GM19328 (cell line): ENCODE measurements at regions not wholly inside any gene's neighbourhood (a gene's known extent, or its start where the extent isn't known, plus 50 kb on each side); places are given as distances from the start of the nearest gene placed in this dataset.
"Not testable (repeated sequence)": the region's sequence is repeated elsewhere in the genome, so short reads cannot be mapped to it uniquely, and the experiment has no call there.

ENCODE experiments used
- ATAC-seq: cut with Tn5 transposase; IDR thresholded peaks from one replicate; pipeline ENCODE4 v1.9.1; 2021; ENCODE audit warnings: mild to moderate bottlenecking, moderate library complexity; ENCODE audit not compliant: unreplicated experiment

DNA sequence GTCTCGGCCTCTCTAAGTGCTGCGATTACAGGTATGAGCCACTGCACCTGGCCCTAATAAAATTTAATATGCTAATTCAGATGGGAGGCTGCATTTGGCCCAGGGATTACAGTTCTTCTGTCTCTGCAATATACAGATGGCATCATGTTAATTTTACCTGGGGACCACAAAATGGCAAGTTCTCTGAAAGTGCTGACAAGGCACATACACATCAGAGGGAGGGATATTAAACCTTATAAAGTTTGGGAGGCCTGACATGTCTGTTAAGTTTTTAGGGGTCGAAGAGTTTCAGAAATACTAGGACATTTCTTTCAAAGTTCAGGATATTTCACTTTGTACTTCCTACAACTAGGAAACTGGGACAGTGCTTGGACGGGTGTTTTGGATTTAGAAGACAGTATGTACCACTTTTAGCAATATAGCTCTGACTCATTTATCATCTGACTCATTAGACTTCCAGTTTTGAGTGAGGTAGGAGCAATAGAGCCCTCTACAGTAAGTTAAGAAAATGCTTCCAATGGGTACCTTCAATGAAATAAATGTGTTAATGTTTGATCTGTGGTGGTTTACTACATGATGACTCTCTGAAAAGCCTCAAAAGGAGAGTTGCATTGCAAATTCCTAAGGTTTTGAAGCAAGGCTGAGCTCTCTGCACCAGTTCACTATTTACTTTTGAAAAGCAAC, 981.0 kb upstream of the HS3ST1 start:
- ATAC-seq: no peak

DNA sequence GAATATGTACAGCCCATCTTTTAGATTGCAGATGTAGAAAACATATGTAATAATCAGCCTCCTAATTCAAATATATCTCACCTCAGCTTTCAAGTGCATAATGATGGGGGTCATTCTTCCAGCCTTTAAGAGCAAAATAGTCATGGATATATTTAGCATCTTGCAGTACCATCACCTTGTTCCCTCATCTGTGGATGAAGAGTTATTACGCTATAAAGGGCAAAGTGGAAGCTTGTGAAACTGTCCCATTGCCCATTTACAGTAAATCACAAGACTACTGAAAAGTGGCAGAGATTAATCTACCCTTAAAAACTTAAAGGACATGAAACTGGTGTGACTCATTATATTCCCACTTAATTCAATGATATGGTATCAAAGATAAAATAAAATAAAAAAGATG, 979.7 kb upstream of the HS3ST1 start:
- no peak for ATAC-seq

DNA sequence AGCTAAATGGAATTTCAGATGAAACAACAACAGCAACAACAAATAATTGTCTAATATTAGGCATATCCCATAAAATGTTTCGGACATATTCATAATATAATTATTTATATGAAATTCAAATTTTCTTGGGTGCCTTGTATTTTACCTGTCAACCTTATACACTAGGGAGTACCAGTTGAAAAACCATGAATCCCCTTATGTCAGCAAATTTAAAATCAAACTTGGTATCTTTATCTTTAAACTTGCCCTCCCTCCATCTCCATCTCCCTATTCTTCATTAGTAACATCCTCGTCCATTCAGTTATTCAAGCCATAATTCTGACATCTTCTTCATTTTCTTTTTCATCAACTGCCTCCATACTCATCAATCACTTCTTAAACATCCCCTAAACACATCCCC, 974.5 kb upstream of the HS3ST1 start:
- no peak for ATAC-seq

DNA sequence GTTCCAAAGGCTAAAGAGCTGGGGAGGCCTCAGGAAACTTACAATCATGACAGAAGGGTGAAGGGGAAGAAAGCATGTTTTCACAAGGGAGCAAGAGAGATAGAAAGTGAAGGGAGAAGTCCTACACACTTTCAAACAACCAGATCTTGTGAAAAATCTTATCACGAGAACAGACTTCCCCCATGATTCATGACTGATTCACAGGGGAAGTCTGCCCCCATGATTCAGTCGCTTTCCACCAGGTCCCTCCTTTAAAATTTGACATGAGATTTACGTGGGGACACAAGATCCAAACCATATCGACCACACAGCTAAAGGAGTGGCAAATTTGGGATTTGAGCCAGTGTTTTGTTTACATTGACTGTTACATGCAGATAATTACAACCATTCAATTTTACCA, 971.1 kb upstream of the HS3ST1 start:
- no peak for ATAC-seq

DNA sequence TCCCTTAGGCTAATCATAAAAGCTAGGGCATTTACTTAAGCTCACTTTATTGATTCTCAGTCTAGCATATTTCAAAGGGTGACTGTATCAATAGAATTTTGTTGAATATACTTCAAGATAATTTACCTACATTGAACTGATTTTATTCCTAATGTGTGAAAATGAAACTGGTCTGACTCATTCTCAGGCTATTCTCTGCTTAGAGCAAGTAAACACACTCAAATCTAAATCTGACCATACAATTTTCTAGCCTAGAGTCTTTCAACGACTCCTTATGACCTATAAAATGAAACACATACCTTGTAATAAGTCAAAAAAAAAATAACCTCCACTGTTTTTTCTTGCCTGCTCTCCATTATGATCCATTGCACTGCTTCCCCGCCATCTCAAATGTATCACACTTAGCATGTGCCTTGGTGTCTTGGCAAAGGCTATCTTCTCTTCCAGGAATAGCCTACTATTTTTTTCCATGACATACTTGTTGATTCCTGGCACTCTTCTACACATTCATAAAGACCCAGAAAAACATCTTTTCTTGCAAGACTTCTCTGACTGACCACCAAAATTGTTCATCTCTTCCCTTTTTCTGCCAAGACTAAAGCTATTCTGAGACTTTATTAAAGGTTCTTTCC, 965.1 kb upstream of the HS3ST1 start:
- ATAC-seq: no peak

DNA sequence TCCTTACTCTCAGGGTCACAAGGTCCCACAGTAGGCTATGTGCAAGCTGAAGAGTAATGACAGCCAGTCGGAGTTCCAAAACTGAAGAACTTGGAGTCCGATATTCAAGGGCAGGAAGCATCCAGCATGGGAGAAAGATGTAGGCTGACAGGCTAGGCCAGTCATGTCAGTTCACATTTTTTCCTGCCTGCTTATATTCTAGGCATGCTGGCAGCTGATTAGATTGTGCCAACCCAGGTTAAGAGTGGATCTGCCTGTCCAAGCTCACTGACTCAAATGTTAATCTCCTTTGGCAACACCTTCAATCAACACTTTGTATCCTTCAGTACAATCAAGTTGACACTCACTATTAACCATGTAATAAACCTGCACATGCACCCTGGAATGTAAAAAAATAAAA, 960.9 kb upstream of the HS3ST1 start:
- ATAC-seq: no peak

DNA sequence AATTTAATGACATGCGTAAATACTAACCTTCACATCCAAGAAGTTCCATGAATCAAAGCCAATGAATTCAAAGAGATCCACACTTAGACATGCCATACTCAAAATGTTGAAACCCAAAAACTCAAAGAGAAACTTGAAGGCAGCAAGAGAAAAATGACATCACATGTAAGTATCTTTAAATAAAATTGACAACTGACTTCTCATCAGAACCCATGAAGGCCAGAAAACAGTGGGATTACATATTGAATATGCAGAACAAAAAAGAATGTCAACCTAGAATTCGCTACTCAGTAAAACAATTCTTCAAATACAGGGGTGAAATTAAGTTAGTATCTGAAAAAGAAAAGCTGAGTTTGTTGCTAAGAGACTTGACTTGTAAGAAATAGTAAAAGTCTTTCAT, 953.9 kb upstream of the HS3ST1 start:
- no peak for ATAC-seq

DNA sequence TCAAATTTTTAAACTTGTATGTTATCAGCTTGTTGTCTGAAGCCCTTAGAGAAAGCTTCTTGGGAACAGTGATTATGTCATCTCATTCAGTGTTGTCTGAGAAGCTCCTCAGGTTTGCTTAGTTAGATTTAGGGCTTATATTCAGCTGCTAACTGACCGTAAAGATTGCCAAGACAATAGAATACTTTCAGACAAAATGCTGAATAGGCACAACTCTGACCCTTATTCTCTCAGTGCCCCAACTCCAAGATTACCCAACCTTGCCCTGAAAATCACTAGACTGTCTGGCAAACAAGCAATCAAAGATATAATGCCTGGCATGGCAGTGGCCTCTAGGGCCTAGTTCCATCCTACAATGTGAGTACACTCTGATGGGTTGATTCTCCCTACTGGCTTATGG, 950.5 kb upstream of the HS3ST1 start:
- ATAC-seq: no peak

DNA sequence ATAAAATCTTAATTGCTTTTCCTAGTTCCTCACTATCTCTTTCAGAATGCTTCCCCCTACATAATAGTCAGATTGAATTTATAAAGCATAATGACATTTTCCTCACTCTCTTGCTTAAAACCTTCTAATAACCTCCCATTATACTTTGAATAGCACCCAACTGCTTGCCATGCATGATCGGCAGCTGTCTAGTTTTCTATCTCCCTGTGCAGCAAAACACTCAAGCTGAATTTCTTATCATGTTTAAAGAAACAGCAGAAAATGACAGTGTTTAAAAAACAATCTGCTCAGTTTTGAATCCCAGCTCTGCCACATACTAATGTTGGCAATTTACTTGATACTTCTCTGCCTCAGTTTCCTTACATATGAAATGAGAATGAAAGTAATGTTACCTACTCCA, 947.1 kb upstream of the HS3ST1 start:
- ATAC-seq: no peak

DNA sequence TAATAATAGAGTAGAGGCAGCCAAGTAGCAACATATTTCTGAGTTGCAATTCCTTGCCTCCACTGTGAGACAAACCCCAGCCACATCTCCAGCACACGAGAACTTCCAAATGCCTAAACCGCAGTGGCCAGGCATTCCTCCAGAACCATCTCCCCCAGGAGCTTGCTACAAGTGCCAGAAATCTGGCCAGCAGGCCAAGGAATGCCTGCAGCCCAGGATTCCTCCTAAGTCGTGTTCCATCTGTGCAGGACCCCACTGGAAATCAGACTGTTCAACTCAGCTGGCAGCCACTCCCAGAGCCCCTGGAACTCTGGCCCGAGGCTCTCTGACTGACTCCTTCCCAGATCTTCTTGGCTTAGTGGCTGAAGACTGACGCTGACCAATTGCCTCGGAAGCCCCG, 937.2 kb upstream of the HS3ST1 start:
- not testable (repeated sequence) for ATAC-seq

DNA sequence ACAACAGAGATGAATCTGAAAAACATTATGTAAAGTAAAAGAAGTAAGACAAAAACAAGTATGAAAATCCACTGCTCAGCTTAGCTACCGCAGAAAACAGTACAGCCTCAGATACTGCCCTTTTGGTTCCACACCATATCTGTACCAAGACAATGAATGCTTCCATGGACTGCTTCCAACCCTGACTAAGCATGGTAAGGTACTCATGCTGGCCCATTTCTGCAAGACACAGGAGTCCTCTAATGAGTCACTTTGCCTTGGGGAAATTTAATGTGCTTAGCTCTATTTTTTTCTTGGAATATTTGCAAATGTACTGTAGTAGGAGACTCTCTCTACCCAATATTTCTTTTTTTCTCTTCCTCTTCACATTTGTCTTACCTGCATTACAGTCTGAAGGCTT, 931.7 kb upstream of the HS3ST1 start:
- ATAC-seq: no peak

DNA sequence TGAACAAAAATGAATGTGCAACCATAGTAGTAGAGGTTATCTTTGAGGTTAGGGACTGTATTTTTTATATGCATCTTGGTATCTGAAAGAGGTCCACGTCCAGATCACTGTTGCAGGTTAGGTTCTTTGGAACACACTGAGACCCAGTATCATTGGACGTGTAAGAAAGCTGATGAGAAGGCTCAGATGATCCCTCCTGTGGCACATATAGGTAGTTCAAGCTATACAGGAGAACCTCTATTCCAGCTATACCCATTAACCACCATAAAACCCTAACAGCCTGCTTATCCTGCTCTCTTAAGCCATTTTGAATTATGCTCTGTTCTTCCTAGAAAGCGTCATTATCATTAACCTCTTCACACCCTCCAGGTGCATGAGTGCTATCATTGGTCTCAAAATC, 930.7 kb upstream of the HS3ST1 start:
- ATAC-seq: no peak

DNA sequence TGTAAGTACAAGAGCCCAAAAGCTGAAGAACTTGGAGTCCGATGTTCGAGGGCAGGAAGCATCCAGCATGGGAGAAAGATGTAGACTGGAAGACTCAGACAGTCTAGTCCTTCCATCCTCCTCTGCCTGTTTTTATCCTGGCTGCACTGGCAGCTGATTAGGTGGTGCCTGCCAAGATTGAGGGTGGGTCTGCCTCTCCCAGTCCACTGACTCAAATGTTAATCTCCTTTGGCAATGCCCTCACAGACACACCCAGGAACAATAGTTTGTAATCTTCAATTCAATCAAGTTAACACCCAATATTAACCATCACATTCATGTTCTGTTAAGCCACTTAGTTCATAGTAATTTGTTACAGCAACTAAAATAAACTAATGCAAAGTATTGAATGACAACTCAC, 904.4 kb upstream of the HS3ST1 start:
- not testable (repeated sequence) for ATAC-seq

DNA sequence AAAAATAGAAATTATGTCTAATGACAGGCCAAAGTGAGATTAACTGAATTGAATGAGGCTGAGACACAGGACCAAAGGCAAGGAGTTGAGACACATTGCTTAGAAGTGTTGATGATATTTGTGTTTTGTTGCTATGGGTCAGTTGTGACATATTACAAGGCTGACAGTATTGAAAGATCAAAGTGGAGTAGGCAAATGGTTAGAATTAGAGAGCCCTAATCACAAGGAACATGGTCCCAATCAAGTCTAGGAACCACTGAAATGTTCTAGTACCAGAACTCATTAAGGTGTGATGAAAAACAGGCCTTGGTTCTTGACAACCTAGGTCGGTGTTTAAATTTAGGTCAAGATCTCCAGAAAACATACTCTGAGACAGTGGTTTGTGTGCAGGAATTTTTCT, 896.3 kb upstream of the HS3ST1 start:
- ATAC-seq: no peak

DNA sequence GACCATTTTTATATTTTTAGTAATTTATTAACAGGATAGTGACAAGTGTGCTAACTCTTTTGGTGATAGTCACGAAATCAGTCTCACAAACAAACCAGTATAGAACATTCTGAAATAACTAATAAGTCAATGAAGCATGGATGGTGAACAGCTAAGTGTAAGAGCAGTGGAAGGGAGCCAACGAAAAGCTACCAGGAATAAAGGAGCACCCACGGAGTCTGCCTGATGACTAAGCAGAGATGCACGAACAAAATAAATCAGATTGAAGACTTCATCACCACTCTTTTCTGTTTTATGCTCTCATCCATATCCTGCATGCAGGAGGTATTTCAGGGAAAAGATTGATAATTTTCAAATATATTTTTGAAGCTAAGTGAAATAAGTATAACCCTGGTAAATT, 891.1 kb upstream of the HS3ST1 start:
- no peak for ATAC-seq

DNA sequence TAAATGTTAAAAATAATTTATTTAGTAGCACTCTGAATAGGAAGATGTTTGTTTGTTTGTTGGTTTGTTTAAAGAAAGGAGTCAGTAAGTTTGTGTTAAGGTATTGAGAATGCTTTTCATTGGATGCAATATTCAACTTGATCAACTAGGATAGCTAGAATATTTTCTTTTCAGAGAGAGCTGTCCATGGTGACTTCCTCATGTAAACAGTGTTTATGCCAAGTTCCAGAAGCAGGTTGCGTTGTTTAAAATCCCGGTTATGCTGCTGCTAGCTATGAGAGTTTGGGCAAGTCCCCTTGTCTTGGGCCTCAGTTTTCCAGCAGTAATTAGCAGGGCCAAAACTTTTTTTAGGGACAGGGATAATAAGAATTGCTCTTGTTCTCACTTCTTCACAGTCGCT, 876.2 kb upstream of the HS3ST1 start:
- no peak for ATAC-seq

DNA sequence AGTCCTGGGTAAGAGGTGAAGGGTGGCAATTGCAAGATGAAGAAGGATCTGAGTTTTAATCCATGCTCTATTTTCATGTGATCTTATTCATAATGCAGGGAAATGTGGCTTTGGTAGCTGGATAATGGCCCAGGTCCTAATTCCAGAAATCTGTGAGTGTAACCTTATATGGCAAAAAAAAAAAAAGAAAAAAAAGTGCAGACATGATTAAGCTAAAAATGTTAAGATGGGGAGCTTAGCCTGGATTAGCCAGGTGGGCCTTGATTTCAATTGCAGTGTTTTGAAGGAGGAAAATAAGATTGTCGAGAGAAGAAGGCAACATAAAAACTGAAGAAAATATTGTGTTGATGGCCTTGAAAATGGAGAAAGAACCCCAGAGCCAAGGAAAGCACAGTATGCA, 867.7 kb upstream of the HS3ST1 start:
- ATAC-seq: no peak

DNA sequence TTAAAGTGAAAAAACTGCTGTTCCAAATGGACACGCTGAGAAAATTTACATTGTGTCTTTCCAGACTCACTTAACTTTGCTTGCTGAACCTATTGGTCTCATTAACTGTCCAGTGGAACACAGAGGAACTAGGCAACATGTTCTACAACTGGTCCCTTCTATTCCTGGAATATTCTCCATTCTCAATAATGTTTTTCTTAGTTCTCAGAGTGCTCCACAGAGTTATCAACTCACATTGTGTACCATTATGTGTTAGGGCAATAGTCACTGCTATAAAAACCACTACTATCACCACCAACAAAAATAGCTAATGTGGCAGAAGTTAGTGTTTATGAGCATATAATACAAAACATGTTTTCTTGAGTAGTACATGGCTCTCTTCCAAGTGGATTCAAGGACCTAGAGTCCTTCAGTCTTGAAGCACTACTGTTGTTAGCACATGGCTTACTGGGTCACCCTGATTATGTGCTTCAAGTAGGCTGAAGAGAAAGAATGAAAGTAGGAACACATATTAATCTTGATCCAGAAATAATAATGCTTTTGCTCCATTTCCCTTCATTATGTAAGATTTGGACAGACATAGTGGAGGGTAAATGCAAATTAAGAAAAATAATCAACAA, 865.3 kb upstream of the HS3ST1 start:
- ATAC-seq: no peak

DNA sequence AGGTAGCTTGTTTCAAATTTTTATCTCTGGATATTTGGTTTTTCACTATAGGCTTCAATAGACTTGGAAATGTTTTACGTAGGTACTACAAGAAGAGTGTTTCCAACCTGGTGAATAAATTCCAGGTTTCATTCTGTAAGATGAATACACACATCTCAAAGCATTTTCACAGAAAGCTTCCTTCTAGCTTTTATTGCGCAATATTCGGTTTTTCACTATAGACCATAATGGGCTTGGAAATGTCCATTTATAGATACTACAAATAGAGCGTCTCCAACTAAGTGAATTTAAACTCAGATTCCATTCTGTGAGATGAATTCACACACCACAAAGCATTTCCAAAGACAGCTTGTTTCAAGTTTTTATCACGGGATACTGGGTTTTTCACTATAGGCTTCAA, 857.7 kb upstream of the HS3ST1 start:
- no peak for ATAC-seq

DNA sequence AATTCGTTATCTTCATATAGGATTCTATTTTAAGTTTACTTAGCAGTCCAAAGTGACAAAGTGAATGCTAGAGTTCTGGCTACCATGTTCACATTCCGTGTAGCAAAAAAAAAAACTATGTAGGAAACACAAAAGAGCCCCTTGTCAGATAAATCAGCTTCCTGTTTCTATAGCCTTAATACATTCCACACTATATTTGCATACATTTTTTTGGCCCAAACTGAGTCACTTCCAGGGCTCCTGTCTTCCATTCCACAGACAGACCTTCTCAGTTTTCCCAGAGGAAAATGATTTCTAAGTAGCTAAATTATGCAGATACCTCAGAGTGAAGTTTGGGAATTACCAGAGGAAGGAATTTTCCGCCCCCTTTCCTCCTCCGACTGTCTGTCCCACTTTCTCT, 841.9 kb upstream of the HS3ST1 start:
- ATAC-seq: no peak

DNA sequence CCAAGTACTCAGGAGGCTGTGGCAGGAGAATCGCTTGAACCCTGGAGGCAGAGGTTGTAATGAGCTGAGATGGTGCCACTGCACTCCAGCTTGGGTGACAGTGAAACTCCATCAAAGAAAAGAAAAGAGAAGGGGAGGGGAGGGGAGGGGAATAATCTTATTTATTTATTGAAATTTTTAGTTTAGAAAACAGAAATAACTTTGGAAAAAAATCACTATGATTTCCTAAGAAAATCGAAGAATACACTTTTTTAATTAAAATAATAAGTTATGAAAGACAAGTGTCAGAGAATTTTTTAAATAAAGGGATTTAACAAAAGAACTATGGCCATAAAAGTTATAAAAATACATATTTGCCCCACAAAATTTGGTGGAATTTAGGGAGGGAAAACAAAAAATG, 836.9 kb upstream of the HS3ST1 start:
- no peak for ATAC-seq

DNA sequence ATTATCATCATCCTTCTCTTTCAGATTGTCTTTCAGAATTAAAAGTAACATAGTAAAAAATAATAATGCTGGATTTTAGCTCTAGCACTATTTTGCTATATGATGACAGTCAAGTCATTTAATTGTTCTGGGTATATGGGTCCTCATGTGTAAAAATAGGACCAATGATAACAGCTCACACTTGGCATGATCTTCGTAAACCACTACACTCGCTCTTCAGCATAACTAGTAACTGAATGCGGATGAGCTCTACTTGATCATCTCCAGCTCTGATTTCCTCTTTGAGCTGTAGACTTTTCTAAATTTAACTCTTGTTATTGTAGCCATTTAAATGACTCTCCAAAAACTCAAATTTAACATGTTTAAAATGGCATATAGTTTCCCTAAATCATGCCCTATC, 831.8 kb upstream of the HS3ST1 start:
- no peak for ATAC-seq

DNA sequence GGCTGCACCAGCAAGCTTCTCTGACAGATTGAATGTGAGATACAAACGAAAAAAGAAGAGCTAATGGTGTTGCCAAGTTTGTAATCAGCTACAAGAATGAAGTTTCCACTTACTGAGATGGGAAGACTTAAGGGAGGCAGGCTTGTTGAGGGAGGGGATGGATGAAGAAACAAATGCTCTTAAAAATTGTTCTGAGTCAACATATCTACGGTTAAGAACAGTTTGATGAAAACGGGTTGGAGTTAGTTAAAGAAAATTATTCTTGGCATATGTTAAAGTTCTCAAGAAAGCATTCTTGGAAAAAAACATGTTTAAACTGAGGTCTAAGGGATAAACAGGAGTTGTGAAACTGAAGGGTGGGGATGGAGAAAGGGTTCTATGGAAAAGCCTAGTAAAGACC, 816.3 kb upstream of the HS3ST1 start:
- no peak for ATAC-seq
